ENCODE measurements at regions not wholly inside any gene's neighbourhood (a gene's known extent, or its start where the extent isn't known, plus 50 kb on each side); places are given as distances from the start of the nearest gene placed in this dataset.

DNA sequence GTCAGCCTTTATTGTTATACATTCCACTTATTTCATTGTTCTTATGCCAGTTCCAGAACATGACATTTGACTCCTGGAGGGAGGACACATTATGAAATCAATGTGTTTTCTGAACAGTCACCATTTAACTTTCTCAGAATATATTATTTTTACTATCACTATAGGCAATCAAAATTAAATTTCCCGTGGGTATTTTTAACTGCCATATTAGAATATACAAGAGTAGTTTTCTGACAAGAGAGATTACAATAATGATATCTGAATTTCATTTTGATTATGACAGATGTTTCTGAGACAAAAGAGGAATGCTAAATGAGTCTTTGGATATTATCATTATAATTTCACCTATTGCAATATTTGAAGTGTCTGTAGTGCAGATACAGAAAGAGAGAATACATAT is 64.4 kb upstream of the FSIP2 start:
- TF ChIP-seq CTCF (conservative IDR thresholded peaks at IDR 0.05; ENCODE audit: low read depth, low read length) (no peak), RFX5 (IDR thresholded peaks at IDR 0.05; ENCODE audit: low read depth, low read length) (no peak), MAFK (IDR thresholded peaks at IDR 0.05; ENCODE audit: low read depth, low read length) (no peak), POLR2A (IDR thresholded peaks at IDR 0.05; ENCODE audit: low read depth, low read length) (no peak), CEBPB (IDR thresholded peaks at IDR 0.05; ENCODE audit: low read depth, low read length) (no peak)

Data from IMR-90 (cell line).